Prostate gland (tissue), 2 donors: ENCODE measurements at regions not wholly inside any gene's neighbourhood (a gene's known extent, or its start where the extent isn't known, plus 50 kb on each side); places are given as distances from the start of the nearest gene placed in this dataset.

Source experiments
- CTCF ChIP-seq, 4 experiments: fragments of 200-600 bp in 2 of 4; fragments of 450-650 bp in 2 of 4; sonication (generic) in 2 of 4; IDR thresholded peaks; 1 replicate in 3 of 4; 2 replicates in 1 of 4; pipeline ENCODE4 v1.5.1; 2016 to 2019; ENCODE audit warnings: antibody characterized with exemption in 4 of 4, mild to moderate bottlenecking in 2 of 4, moderate library complexity in 2 of 4
- POLR2A ChIP-seq: fragments of 450-650 bp; IDR thresholded peaks from one replicate; pipeline ENCODE4 v1.6.1; 2016; ENCODE audit warnings: antibody characterized with exemption, mild to moderate bottlenecking
- POLR2AphosphoS5 ChIP-seq: sonication (generic); formaldehyde crosslinking; IDR thresholded peaks from one replicate; pipeline ENCODE4 v1.6.1; 2017; ENCODE audit warnings: antibody characterized with exemption

DNA sequence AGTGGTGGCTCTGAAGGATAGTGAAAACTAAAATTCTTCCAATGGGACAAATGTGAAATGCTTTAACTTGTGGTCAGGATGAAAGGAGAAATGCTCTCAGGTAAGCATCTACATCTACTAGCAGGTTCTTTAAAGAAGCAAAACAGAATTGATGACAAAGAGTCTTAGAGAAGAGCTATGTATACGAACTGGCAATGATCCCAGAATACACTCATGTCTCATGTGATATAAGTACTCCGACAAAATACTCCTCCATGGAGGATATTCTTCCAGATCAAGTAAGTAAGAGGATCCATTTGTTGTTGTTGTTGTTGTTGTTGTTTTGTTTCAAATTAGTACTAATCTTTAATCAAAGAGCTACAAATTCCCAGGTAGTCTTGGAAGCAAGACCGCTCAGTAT is 174.0 kb upstream of the ATP1B1 start:
- no peak for TF ChIP-seq CTCF (IDR thresholded peaks at IDR 0.05)
- no peak for TF ChIP-seq POLR2A
- no peak for TF ChIP-seq POLR2AphosphoS5
